ENCODE measurements at regions not wholly inside any gene's neighbourhood (a gene's known extent, or its start where the extent isn't known, plus 50 kb on each side); places are given as distances from the start of the nearest gene placed in this dataset.
"Not testable (repeated sequence)": the region's sequence is repeated elsewhere in the genome, so short reads cannot be mapped to it uniquely, and the experiment has no call there.

DNA sequence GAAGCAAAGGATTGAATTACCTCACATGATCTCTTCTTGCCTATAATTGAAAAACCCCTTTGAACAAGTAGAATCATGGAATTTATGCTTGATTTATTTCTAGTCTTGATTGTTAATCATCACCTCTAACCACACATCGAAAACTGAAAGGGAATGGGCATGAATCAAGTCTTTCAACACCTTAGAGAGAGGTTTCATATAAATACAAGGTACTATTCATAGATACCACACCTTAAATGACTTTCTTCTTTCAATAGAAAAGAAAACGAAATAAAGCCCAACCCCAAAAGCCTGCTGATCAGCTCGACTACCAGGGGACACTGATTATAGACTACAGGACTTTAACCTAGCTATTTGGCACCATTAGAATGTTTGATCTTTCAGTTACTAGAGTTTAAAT lies 128.6 kb upstream of the PTPRZ1 start:
- DNase-seq = no peak

DNA sequence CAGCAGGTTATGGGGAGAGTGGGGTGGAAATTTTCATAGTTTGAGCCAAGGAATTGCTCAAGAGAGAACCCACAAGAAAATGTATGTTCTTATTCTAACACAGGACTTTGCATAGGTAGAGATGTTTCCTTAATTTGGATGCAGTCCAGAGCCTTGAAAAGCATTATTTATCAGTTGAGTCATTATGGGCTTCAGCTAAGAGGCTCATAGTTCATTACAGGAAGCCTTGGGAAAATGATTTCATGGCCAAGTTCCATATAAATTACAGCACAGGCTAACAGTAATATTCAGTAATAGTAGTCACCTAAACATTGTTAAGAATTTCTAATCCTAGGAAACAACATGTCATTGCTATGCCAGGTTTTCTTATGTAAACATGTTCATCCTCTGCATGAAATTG lies 131.1 kb upstream of the PTPRZ1 start:
- DNase-seq = no peak

DNA sequence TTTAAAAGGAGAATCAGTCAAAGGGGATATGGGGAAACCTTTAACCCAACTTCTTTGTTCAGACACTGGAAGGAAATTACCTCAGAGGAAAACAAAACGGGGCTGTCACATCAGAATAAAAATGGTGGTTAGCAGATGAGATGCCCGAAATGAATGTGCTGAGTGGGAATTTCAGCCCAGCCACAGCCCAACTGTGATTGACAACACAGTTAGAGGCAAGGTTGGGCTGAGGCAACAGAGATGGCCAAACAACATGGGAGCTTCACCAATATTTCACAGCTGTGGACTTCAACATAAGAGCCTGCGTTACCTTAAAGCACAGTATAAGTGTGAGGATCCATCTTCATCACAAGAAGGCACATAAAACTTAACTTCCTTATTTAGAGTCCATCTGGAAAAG lies 133.5 kb upstream of the PTPRZ1 start:
- no peak for DNase-seq

DNA sequence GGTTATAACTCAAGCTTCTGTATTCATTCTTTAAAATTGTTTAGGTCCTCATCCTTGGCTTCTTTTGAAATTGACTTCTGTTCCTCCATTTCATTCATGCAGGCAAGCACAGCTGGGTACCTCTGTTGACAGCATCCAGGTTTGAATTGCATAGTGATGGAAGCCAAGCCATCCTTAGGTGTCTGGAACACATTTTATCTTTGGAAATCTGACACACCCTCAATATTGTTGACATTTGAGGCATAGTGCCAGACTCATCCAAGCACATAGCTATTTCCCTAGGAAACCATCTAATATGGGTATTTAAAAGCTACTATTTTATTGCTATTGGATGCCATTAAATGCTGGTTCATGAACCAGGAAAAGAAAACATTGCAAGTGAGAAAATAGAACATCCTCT lies 142.1 kb upstream of the PTPRZ1 start:
- no peak for DNase-seq

DNA sequence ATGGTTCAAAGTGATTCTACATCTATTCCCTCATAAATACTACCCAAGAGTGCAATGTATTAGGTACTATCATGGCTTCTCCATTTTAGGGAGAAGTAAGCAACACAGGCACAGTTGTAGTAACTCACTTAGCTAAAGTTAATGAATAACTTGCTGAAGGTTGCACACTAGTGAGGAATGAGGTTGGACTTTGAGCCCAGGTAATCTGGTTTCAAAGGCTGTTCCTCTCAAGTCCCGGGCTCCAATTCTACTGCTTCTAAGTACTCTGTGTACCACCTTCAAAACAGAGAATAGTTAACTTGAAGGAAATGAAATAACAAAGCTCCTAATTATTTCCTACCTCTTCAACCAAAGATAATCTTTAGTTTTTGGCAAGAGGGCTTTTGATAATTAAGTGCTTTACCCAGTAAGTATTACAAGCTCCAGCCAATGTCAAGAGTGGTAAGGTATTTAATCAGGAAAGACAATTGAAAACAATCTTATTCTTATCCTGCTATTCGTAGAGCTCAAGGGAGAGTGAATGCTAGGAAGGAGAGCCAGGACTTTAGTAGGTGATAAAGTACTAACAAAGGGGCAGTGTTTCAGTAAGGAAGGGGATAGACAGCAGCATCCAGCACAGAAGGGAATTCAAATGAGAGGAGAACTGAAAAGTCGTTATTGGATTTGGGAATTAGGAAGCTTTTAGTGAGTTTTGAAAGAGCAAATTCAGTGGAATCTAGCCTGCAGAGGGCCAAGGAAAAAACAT lies 158.2 kb upstream of the PTPRZ1 start:
- DNase-seq = no peak

DNA sequence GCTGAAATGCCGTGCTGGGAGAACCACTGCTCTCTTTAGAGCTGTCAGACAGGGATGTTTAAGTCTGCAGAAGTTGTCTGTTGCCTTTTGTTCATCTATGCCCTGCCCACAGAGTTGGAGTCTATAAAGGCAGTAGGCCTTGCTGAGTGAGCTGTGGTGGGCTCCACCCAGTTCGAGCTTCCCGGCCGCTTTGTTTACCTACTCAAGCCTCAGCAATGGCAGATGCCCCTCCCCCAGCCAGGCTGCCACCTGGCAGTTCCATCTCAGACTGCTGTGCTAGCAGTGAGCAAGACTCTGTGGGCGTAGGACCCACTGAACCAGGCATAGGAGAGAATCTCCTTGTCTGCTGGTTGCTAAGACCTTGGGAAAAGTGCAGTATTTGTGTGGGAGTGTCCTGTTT lies 160.0 kb upstream of the PTPRZ1 start:
- not testable (repeated sequence) for DNase-seq

DNA sequence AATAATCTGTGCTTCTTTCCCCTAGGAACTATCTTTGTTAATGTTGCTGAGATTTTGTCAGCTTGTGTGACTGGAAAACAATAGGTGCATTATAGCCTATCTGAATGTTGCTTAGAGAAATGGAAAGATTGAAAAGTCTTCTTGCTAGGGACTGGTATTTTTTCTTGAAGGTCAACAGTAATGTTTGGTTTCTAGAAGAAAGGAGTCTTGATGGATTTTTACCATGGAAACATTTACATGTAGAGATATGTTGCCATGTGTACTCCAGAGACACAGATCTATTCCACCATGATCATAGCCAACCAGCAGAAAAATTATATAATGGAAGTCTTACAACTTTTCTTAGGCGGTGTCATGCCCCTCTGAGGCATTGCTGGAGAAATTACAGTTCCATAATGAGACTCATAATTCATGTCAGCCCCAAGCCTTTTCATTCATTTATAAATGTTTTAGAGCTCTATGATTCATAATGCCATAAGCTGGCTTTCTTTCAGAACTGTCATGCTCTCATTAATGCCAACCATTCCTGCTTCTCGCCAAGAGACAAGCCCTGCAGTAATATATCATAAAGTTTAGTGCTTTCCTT lies 175.1 kb upstream of the PTPRZ1 start:
- DNase-seq = no peak

DNA sequence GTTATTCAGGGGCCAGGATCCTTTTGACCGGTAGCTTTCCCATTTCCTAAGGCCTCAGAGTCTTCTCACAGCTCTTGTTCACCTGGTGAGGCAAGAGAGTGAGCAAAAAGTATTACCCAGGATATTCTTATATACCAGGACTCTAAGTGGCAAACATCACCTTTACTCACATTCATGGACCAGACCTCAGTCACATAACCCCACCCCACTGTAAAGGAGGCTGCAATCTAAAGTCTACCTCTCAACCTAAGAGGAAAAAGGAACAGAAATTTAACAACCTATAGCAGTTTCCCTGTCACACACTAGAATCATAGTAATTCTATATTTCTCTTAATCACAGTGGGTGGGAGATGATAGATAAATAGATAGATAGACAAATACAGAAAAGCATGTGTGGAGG lies 176.0 kb upstream of the PTPRZ1 start:
- no peak for DNase-seq

DNA sequence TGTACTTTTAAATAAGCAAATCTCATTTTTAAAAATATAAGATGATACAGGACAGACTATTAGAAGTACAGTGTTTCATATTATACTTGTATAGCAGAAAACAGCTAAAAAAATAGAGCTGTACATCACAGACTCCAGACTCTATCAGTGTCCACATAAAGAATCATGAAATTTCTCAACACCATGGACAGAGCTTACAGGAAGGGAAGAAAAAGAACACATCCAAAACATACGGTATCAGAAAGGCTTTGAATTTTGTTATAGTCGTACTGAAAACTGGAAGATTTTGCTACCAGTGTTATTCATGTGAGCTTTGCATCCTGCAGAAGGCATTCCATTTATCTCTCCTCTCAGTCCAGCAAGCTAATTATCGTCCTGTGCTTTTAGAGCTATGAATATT lies 183.2 kb upstream of the PTPRZ1 start:
- no peak for DNase-seq

DNA sequence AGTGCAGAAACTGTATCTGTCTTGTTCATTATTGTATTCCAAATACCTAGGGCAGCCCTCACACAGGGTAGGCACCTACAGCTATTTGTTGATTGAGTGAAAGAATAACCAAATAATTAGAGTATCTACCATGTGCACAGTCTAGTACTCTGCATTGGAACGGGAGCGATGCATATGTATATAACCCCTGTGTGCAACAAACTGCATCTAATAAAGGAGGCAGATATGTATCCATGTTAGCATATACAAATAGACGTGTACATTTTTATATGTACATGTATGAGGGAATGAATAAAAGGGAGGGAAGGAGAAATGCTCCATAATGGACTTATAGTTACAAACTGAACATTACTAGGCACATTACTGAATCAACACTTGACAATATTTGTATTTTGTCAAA lies 191.3 kb upstream of the PTPRZ1 start:
- DNase-seq = no peak

DNA sequence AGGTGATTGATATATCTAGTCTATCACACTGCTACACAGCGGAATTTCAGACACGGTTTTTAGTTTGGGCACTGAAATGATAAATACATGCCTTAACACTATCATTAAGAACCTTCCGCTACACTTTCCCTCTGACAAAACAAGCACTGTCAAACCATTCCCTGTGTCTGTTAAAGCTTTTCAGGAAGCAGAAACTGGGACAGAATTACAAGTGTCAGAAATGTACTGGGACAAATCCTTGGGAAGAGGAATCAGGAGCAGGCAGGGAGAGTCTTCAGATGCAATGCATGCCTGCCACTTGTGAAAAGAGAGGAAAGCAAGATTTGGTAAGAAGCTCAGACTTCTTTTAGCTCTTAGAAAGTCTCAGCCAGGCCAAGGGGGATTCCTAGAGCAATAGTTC lies 196.8 kb upstream of the PTPRZ1 start:
- DNase-seq = no peak

DNA sequence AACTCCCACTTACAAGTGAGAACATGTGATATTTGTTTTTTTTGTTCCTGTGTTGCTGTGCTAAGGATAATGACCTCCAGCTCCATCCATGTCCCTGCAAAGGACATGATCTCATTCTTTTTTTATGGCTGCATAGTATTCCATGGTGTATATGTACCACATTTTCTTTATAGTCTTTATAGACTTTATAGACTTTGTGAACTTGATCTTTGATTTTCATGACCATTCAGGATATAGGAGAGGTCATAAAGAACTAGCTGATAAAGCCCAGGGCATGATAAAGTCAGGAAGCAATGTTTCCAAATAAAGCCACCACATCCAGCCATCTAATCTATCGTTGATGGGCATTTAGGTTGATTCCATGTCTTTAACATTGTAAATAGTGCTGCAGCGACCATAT lies 198.5 kb upstream of the PTPRZ1 start:
- not testable (repeated sequence) for DNase-seq

DNA sequence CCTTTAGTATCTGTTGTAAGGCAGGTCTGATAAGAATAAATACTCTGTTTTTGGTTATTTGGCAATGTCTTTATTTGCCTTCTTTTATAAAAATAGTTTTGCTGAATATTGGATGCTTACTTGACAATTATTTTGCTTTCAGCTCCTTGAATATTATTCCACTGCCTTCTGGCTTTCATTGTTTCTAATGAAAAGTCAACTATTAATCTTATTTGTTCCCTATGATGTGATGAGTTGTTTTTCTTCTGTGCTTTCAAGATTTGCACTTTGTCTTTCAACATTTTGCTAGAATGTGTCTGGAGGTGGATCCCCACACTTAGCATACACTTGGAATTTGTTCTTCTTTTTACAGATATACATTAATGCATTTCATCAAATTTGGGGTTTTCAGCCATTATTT lies 203.8 kb upstream of the PTPRZ1 start:
- no peak for DNase-seq

DNA sequence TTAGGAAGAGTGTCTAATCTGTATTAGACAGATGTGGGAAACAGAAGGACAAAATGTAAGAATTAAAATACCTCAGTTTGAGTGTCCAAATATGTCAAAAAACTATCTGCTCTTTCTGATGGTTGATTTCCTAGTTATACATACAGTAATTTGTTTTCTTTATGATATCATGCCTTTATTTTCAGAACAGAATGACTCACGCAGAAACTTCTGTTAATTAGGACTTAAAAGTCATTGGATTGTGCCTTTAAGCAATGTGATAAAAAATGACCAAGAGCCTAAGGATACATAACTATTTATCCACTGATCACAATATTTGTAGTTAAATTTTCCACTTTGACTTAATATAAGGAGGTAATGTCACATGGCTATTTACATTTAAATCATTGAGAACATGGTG lies 206.7 kb upstream of the PTPRZ1 start:
- DNase-seq = no peak

DNA sequence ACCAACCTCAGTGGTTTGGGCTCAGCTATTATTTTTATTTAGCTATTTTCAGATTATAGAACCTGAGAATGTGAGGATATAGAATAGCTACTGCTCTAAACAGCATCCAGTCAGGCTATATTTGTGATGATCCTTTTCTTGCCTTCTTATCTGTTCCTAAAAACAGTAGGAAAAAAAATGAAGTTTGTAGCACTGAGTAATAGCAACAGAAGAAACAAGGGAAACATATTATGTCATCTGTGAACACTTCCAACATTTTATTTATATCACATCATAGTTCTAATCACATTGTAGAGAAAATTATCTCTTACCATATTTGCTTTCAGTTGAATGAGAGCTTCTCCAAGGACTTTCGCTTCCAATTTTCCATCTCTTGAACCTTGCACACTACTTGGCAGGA lies 229.6 kb upstream of the PTPRZ1 start:
- no peak for DNase-seq

DNA sequence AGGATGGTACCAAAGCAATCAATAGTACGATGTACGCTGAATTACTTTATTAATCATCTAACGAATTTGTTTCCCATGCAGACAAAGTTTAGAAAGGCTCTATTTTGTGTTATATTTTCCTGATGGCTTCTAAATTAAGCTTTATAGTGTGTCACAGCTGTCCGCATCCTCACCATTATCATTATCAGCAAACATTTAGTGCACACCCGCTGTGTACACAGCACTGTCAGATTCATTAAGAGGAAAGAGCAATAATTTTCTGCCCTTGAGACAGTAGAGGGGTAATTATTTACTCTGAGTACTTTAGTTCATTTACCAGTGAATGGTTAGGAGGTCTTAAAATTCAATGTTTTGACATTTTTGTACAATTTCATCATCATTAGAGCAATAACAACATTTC lies 233.3 kb upstream of the PTPRZ1 start:
- no peak for DNase-seq

DNA sequence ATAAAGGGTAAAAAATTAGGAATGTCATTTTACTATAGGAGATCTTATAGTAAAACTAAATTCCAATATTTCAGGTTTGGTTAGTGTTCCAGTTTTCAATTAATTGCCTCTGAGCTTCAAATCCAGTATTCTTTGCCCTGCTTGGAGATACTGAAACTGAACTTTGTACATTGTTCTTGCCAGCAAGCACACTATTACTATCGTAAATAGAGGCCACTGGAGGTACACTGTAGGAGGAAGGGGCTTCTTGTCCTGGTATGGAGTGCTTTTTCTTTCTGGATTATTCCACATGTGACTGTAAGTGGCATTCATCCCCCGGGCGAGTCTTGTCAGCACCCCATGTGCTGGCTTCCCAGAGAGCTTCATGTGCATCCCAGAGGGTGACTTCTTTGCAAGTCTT lies 234.7 kb upstream of the PTPRZ1 start:
- no peak for DNase-seq

DNA sequence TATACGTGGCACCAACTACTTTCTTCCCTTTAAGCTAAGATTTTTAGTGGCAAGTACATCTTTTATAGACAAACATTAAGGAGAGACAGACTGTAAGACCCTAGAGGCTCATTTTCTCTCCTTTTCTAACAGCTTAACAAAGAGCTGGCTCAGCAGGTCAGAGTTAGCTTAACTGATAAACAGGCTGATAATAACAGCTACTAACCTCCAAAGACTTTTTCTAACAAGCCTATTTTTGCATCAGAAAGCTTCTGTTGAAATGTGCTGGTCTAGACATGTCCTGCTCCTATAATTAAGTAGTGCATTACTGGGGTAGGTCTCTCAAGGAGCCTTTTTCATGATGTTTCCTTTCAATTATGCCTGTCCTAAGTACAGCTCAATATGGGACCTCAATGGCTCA lies 238.2 kb upstream of the FAM3C start:
- no peak for DNase-seq

DNA sequence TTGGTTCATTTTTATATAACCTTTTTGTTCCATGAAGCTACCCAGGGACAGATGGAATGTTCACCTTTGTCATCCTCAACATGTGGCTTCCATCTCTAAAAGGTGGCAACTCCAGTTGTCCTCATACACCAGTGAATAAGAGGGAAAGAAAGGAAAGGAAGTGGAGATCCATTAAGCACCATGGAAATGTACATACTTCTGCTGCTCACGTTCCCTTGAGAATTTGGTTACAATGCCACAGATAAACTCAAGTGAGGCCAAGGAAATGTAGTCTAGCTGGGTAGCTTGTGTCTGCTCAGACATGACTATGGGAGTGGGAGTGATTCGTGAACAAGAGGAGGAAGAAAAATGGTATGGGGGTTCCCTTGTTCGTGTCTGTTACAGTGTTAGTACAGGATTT lies 237.1 kb upstream of the FAM3C start:
- no peak for DNase-seq

DNA sequence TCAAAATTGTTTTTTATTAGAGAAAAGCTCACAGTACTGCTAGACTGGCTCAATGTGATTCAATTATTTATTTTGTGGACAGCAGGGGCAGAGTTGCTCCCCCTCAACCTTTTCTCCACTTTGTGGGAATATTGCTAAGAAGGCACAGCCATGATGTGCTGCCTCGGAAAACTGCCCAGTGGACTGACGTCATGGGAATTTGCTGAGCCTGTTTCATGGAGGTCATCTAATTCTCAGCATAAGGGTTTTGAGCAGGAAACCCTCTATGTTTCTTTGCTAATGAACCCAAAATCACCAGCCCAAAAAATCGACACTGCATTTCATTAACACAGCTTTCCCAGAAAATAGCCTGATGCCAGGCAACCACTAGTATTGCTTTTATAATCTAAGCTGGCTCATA lies 228.8 kb upstream of the FAM3C start:
- no peak for DNase-seq

DNA sequence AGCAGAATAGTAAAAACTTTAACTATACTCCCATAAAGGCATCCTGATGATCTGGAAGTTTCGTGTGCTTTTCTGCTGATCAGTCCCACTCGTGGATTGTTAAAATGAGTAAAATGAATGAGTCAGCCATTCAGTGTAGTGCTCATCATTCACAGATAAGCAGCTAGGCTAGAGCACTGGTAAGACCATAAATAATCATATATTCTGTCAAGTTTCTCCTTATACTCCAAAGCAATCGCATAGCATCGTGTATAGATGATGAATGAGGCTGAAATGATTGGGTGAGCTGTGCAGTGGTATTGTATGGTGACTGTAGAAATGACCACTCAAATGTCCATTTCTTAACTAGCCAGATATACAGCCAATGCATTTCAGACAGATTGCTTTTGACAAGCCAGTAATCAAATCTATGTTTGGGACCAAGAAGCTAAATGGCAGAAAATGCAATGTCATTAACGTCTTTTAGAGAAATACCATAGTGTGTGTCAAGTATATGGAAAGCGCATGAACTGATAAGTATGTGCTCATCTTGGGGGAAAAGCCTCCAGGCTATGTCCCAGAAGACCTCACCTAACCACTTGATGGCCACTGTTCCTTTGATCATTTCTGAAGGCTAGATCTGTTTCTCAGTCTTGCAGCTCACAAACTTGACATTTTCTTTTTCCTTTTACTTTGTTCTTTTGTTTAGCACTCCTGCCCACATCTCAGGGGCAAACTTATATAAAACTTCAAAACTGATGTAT lies 227.2 kb upstream of the FAM3C start:
- DNase-seq = no peak

DNA sequence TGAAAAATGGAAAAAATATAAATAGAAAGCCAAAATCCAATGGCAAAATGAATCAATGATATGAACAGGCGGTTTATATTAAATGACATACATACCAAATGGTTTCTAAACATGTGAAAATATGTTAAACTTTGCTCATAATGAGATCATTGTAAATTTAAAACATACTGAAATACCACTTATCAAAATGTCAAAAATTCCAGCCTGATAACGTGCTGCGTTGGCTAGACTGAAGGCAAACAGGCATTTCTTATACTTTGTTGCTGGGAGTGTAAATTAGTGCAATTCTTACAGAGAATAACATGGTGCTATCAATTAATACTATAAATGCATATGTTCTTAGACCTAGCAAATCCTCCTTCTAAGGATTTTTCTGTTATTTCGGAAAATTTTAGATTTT lies 225.8 kb upstream of the FAM3C start:
- DNase-seq = no peak

DNA sequence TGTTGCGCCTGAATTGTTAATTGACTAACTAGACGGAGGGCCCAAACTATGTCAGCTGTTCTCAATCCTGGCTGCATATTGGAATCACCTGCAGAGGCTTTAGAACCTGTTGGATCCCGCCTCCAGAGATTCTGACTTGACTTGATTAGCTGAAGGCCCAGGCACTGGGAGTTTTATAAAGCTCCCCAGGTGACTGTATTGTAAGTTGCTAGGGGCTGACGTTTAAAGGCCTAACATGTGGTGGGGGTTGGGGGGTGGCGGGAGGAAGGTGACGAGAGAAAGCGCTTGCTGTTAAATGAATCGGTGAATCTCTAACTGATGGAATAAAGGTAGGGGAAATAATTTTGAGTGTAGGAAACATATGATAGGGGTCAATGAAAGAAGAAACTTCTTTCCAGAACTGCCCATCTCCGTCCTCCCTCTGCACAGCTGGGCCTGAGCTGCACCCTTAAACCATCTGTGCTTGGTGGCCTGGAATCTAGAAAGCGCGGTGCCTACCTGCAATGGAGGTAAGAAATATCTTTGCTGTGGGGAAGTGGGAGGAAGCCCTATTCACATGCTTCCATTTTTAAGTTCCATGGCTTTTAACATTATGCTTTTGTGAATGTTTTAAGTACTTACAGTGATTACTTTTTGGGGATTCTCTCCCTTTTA lies 225.0 kb upstream of the FAM3C start:
- no peak for DNase-seq

DNA sequence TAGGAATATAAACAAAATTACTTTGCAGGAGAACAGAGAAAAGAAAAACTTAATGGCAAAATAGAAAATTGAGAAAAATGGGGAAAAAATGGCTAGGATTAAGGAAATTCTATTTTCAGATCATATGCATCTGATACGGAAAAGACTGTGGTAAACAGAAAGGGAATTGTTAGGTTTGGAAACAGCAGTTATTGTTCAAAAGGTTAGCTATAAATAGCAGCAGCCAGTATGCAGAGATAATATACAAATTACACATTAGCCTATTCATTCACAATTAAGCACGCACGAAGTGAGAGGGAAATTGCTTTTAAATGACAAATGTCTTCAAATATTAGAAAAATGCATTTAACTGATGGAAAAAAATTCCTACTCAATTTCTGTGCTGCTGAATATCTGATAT lies 224.1 kb upstream of the FAM3C start:
- no peak for DNase-seq
